ENCODE measurements at regions not wholly inside any gene's neighbourhood (a gene's known extent, or its start where the extent isn't known, plus 50 kb on each side); places are given as distances from the start of the nearest gene placed in this dataset.

DNA sequence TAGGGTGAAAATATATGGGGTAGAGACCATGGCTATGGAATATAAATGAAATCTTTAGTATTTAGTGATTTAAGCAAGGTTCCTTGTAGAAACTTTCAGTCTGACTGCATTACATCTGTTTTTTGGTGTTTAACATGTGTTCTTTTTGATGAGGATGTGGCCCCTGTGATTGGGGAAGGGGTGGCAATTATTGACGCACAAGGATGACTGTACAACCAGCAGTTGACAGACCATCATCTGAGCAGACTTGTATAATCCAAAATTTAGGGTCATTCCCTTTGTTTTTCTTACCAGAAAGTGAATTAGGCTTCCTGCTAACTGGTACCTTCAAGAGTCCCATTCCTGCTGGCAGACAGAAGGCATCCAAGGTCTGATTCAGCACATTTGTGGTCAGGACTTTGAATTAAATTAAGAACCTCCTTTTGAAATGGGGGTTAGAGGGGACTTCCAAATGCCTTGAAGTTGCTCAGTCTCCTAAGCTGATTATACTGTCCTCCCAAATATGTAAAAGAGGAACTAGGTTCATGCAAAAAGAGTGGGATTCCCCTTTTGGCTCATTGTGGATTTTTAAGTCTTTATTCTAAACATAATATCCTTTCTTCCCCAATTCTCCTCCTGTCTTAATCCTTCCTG, 112.4 kb upstream of the CXCL13 start:
- TF ChIP-seq POLR2A (IDR thresholded peaks at IDR 0.05; ENCODE audit: low read depth, low read length) (no peak), POLR2AphosphoS5 (IDR thresholded peaks at IDR 0.05; ENCODE audit: low read depth, low read length) (no peak)
